GM18870 (cell line): ENCODE measurements at regions not wholly inside any gene's neighbourhood (a gene's known extent, or its start where the extent isn't known, plus 50 kb on each side); places are given as distances from the start of the nearest gene placed in this dataset.

Experiments used
- ATAC-seq: cut with Tn5 transposase; IDR thresholded peaks from one replicate; pipeline ENCODE4 v1.9.1; 2021; ENCODE audit warnings: moderate library complexity; ENCODE audit not compliant: unreplicated experiment

DNA sequence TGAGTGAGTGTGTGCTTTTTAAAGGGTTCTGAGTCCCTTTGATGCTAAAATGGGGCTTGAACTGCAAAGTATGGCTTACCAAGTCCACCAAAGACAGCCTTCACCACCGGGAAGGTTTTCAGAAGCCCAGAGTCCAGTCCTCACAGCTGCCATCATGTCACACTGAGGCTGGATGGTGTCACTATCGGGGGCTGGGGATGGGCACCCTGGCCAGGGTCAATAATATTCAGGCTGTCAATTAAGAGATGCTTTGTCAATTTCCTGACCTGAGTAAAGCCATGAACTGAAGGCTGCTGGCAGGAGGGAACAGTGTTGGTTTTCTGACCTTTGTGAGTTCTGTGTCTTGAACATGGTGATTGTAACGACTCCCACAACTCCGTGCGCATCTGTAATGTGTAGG lies 373.0 kb upstream of the B3GAT1 start:
- no peak for ATAC-seq

DNA sequence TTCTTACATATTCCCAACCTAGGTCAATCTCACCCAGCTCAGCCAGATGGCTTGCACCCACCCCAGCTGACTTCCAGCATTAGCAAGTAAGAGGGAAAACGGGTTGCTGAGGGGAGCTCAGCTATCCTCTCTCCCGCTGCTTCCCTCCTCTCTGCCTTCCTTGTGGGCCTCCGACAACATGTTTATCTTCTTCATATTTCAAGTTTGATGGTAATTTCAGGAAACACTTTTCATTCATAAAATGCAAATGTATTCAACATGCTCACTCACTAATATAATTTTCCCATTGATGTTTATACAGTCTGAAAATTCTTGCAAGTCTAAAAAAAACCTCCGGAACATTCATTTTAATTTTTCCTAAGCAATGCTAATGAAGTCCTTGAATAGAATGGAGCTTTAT lies 372.5 kb upstream of the B3GAT1 start:
- ATAC-seq: no peak

DNA sequence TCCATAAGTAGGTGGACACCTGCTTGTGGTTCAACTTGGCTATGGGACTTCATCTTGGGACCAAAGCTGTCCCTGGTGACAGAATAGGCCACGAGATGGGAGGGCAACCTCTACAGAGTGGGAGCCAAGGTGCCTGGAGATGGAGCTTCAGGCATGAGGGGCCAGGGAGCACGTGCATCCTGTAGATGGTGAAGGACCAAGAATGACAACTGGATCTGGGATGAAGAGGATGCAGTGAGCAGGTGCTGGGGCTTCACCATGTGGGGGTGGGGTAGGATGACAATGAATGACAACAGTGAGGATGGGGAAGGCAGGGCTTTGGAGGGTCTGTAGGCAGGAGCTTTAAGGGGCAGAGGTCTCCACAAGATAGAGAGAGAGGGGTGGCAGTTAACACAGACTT lies 372.0 kb upstream of the B3GAT1 start:
- ATAC-seq: no peak

DNA sequence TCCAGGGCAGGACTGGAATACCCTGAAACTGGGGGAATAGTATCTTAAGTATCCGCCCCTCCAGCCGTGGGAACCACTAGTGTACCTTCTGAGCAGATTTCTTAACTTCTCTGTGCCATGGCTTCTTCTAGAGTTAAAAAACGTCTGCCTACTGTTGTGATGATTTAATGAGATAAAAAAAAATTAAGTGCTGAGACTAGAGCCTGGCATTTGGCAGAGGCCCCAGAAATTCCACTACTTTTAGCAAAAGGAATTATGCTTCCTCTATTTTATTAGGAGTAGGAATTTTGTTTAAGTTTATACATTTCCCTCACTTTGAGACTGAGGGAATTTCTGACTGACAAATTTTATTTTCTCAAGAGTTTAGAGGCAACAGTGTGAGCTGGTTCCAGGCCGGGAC lies 371.2 kb upstream of the B3GAT1 start:
- no peak for ATAC-seq

DNA sequence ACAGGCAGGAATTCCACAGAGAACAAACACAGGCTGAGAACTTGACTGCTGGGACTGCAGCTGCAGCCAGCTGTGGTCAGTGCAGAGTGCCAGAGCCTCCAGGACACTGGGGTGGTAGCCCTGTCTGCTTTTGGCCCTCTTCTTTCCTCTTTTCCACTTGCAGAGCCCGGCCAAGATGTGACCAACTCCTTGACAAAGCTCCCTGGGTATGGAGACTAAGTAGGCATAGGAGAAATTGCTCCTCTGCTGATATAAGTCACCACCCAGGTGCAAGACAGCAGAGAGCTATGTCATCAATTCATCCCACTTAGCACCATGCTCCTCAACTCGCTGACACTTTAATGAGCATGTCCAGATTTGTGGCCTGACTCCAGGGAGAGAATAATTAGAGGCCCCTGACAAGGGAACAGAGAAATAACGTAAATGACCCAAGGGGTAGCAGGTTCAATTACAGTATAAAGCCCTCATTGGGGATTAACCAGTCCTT lies 369.4 kb upstream of the B3GAT1 start:
- ATAC-seq: no peak

DNA sequence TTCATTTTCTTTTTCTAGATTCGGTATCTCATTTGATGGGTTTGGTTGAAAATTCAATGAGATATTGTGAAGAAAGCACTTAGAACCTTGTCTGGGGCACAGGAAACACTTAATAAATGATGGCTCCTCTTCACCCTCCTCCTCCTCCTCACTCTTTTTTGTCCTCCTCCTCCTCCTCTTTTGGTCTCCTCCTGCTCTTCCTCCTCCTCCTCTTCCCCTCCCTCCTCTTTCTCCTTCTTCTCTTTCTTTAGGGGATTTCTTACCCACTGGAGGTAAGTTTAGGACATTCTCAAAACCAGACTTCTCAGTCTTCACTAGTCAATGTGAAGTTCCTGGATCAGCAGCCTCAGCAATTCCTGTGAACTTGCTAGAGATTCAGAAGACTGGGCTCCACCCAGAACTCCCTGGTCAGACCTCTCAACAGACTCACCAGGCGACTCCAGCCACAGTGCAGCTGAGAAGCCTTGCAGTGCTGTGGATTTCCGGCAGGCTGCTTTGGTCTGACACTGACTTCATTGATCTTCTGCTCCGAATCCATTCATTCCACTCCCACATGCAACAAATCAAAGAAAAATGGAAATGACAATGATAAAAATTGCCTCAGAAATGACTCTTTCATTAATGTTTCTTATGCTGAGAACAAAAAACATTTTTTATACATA lies 368.6 kb upstream of the B3GAT1 start:
- no peak for ATAC-seq

DNA sequence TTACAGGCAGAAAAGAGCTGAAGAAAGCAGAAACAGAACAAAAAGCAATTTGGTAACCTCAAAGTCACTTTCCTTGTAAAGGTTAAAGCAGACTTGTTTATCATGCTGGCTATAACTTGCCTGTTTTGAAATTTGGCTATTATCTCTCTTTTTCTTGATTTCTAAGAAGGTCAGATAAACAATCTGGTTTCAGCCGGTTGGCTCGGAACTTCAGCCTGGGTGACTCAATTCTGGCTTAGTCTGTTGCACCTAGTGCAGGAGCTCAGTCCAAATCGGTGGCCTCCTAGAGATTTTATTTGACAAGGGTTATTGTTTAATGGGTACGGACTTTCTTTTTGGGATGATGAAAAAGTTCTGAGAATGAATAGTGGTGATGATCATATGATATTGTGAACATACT lies 367.1 kb upstream of the B3GAT1 start:
- no peak for ATAC-seq

DNA sequence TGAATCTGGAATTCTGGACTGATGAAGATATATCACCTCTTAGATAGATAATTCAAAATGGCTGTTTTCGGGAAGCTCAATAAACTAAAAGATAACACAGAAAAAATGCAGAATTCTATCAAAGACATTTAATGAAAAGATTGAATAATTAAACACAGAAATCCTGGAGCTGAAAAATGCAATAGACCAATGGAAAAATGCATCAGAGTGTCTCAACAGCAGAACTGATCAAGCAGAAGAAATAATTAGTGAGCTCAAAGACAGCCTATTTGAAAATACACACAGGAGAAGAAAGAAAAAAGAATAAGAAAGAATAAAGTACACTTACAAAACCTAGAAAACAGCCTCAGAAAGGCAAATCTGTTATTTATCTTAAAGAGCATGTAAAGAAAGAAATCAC lies 356.4 kb upstream of the B3GAT1 start:
- ATAC-seq: no peak

DNA sequence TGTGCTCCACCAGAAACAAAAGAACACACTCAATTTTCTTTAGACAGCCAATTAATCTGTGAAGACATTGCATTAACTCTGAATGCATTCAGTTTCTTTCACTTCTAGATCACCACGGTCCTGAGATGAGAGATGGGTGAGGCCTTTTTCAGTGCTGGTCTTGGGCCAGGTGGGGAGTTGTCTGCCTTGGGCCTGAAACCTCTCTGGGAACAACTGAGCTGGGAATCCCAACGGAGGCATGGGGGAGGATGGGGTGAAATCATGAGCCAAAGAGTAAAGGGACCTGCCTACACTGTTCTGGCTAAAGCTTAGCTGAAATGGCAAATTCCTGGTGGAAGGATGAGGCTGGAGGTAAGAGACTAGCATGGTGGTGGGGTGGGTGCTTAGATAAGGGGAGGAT lies 353.5 kb upstream of the B3GAT1 start:
- no peak for ATAC-seq

DNA sequence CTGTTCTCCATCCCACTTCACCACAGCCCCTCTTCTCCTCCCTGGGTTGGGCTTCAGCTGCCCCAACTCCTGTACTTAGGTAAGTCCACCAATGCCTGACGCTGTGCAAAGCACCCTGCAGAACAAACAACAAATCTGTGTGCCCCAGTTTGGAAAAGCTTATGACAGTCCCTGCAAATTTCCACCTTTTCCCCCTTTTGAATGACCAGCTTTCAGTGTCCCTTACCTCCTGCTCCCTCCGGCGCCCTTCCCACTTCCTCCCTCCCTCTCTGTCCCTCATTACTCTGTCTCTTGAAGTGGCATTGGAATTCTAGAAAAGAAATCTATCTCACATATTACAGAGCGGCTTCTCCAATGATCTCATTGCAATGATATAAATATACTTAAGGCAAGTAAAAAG lies 352.9 kb upstream of the B3GAT1 start:
- no peak for ATAC-seq

DNA sequence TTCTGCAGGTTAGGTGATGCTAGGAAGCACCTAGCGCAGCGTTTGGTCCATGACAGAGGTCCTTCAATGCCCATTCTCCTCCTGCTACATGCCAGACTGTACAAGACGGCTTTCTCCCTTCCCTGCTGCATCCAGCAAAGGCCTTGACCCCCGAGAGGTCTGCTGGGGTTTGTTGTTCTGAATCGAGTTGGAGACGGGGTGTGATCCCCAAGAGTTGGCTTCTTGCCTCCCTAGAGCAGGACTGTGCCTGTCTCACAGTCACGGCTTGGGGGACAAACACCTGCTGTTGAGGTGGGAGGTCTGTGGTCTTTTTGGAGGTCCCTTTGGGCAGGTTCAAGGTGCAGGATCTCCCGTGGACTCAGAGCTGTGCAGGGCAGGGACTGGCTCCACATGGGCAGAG lies 352.3 kb upstream of the B3GAT1 start:
- ATAC-seq: no peak

DNA sequence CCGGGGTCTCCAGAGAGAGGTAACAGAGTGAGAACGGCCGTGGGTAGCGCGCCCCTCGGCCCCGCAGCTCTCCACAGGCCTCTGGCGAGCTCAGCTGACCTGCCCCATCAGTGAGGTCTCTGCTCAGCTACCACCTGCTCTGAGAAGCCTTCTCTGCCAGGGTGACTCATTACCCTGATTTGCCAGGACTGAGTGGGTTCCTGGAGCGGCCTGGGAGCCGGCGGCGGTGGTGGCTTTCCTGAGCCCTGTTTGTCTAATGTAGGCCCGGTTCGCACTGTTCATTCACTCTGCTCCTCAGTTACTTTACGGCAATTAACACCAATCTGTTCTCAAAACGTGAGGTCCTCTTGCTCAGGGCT lies 351.0 kb upstream of the B3GAT1 start:
- no peak for ATAC-seq

DNA sequence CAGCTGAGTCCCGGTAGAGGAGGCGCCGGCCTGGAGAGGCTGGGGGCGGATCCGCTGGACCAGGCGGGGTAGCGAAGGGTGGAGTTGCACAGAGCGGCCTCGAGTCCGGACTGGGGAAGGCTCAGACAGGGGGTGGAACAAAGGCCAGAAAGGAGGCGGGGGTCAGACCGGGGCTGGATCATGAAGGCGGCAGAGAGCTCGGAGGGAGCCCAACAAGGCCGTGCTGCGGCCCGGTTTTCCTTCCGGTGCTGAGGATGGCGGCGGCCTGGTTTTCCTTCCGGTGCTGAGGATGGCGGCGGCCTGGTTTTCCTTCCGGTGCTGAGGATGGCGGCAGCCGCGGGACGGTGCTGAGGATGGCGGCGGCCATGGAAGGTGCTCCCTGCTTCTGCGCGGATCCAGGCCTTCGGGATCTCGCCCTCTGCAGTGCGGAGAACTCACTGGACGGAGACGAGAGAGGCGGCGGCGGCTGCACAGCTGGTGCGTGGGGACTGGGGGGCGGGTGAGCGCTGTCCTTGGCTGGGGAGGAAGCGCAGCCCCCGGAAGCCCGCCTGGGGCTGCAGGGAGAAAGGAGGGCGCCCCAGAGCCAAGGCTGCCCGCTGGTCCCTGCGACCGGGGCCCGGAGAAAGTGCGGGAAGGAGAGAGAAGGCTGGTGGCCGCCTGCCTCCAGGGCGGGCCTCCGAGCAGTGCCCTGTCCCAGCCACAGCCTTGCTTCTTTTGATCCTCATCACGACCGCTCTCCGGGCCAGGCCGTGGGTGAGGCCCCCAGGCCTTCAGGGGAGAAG lies 350.4 kb upstream of the B3GAT1 start:
- ATAC-seq: no peak

DNA sequence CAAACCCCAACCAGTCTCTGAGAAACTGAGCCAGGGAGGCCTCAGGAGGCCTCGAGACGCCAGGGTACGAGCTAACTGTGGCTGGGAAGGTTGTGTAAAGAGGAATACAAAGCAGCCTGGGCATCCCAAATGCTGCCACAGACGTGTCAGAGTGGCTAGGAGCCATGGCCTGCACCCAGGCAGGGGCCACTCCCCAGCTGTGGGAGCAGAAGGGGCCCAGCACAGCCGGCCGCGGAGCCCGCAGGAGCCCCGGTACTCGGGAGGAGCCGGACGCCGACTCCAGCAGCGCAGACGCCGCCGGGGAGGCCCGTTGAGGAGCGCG lies 349.8 kb upstream of the B3GAT1 start:
- ATAC-seq: no peak

DNA sequence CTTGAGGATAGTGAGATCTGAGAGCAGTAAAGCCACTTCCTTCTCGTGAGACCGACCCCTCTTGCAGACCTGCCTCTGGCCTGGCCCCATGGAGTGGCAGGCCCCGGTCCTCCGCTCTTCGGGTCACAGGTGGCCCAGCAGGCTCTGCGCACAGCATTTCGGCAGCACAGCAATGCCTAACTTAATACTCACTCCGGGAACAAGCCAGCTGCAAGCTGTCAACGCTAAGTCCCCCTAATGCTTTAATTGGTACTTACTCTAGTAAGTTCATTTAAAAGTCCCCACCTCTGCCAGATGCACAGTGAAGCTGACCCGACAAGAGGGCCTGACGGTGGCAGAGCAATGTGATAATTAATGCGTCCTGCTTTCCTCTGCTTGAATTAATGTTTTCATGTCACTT lies 349.3 kb upstream of the B3GAT1 start:
- ATAC-seq: no peak

DNA sequence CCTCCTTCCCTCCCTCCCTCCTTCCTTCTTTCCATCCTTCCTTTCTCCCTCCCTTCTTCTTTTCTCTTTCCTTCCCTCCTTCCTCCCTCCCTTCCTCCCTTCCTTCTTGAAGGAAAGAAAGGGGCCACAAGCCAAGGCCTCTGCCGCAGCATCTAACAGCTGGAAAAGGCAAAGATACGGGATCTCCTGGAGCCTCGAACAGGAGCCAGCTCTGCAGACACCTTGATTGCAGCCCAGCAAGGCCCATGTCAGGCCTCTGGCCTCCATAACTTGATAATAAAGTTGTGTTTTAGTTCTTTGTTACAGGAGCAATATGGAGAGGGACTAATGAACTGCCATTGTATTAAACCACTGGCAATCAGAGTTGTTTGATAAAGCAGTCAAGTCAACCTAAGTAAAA lies 348.9 kb upstream of the B3GAT1 start:
- no peak for ATAC-seq

DNA sequence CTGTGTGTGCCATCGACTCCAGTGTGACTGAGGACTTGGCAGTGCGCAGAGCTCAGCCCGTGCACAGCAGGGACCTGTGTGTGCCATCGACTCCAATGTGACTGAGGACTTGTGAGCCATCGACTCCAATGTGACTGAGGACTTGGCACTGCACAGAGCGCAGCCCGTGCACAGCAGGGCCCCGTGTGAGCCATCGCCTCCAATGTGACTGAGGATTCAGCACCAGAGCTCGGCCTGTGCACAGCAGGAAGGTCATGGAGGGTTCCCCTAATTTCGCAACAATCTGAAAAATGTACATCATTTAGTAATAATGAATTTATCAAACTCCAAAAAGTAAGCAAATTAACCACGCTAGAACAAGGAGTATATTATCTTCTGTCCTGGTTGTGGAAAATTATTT lies 348.3 kb upstream of the B3GAT1 start:
- no peak for ATAC-seq

DNA sequence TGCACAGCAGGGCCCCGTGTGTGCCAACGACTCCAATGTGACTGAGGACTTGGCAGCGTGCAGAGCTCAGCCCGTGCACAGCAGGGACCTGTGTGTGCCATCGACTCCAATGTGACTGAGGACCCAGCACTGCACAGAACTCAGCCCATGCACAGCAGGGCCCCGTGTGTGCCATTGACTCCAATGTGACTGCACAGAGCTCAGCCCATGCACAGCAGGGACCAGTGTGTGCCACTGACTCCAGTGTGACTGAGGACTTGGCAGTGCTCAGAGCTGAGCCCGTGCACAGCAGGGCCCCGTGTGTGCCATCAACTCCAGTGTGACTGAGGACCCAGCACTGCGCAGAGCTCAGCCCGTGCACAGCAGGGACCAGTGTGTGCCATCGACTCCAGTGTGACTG lies 347.8 kb upstream of the B3GAT1 start:
- no peak for ATAC-seq

DNA sequence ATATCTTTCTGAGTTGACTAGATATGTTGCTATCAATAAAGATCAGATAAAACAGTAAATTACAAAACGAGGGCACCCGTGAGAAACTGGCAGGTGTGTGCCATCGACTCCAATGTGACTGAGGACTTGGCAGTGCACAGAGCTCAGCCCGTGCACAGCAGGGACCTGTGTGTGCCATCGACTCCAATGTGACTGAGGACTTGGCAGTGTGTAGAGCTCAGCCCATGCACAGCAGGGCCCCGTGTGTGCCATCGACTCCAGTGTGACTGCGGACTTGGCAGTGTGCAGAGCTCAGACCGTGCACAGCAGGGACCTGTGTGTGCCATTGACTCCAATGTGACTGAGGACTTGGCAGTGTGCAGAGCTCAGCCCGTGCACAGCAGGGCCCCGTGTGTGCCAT lies 347.2 kb upstream of the B3GAT1 start:
- ATAC-seq: no peak

DNA sequence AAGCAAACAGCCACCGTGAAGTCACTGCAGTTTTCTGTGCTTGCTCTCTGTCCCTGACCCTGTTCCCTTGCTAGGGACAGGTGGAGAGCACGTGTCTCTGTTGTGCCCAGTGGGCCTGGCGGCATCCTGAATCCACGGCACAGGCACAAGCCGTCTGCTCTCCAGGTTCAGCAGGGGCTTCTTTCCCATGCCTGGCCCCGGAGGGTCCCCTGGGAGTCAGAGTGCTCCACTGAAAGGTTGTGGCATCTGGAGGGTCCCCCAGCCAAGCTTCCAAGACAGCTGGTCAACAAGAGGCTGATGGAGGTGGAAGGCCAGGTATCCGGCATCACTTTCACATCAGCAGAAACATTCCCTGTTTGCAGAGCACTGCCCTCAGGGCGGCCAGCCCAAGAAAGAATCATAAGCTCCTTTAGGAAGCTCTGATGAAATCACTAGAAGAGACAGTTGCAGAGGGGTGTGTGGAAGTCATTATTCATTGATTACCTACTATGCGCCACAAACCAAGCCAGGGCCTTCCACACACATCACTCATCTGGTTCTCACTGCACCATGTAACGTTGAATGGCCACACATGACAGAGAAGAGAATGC lies 346.4 kb upstream of the B3GAT1 start:
- ATAC-seq: no peak

DNA sequence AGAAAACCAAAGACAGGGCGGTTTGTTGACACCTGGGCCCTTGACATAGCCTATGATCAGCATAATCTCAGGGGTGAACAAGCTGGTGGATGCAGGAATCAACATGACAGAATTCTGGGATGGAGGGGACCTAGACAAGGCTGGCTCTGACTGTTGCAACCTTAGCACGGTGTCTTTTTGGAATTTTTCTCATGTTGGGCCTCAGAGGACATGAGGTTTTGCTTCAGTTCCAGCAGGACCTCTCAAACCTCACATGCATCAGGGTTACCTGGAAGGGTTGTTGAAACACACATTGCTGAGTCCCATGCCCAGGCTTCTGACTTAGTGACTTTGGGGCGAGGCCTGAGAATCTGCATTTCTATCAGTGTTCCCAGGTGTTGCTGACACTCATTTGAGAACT lies 345.6 kb upstream of the B3GAT1 start:
- no peak for ATAC-seq

DNA sequence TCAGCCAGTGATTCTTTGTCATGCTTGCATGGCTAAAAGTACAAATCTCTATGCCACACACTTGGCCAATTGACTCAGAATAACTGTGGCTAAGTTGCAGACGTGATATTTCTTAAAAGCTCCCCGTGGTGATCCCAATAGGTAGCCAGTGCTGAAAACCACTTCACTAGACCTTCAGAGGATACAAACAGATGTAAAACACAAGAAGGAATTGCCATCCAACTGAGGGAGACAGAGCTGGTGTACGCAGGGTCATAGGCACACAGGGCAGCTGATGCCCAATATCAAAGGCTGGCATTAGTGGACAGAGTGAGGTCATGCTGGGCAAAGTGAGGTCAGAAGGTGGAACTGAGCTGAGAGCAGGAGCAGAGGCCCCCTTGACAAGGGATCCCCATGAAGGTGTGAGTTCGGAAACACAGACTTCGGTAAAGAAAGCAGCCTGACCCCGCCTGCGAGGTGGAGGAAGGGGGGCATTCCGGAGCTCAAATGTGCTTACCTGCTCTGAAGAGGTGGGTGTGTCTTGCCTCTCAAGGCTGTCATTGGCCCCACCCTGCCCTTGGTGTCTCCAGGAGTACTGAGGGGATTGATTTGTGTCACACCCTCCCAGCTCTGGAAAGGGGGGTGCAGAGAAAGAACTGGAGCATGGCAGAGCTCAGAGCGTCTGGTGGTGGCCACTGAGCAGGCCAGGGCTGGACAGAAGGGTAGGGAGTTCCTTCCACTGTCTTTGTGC lies 344.9 kb upstream of the B3GAT1 start:
- no peak for ATAC-seq
